C4-2B (cell line): ENCODE measurements at regions not wholly inside any gene's neighbourhood (a gene's known extent, or its start where the extent isn't known, plus 50 kb on each side); places are given as distances from the start of the nearest gene placed in this dataset.

Source experiments
- ZFX ChIP-seq: fragments of 450-650 bp; IDR thresholded peaks from 2 replicates; pipeline ENCODE4 v1.6.1; 2017
- TF ChIP-seq, protein P1 (sequence below): fragments of 450-650 bp; conservative IDR thresholded peaks from 2 replicates; pipeline ENCODE4 v1.5.1; 2017; ENCODE audit warnings: mild to moderate bottlenecking

DNA sequence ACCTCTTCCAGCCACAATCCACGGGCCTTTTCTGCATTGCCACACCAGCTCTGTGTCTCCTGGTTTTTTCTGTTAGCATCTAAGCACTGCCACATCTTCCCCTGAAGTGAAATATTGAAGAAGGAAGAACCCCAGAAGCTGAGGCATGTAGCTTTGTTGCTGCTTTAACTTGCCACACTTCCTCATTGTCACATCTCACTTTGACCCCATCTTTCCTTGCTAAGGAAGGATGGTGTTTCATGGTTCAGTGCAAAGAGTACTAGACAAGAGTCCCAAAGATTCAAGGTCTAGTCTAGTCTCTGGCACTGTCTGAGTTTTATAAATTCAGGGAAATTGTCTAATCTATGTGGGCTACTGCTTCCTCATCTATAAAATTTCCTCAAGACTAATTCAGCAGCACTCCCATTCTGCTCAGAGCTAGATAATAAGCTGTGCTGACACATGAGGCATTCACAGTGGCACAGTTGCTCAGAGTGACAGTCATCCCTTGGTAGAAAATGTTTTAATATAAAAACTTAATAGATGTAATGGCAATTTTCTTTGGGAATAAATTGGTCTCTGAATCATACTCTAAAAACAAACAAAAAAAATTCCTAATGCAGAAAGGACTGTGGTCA is 483.0 kb upstream of the ID2 start:
- TF ChIP-seq, protein P1, sequence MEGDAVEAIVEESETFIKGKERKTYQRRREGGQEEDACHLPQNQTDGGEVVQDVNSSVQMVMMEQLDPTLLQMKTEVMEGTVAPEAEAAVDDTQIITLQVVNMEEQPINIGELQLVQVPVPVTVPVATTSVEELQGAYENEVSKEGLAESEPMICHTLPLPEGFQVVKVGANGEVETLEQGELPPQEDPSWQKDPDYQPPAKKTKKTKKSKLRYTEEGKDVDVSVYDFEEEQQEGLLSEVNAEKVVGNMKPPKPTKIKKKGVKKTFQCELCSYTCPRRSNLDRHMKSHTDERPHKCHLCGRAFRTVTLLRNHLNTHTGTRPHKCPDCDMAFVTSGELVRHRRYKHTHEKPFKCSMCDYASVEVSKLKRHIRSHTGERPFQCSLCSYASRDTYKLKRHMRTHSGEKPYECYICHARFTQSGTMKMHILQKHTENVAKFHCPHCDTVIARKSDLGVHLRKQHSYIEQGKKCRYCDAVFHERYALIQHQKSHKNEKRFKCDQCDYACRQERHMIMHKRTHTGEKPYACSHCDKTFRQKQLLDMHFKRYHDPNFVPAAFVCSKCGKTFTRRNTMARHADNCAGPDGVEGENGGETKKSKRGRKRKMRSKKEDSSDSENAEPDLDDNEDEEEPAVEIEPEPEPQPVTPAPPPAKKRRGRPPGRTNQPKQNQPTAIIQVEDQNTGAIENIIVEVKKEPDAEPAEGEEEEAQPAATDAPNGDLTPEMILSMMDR: no peak
- no peak for TF ChIP-seq ZFX
